ENCODE measurements at regions not wholly inside any gene's neighbourhood (a gene's known extent, or its start where the extent isn't known, plus 50 kb on each side); places are given as distances from the start of the nearest gene placed in this dataset.

GRCh38 chr16:82360024-82360783, 190.2 kb upstream of the MPHOSPH6 start:
- TF ChIP-seq CTCF (IDR thresholded peaks at IDR 0.05) (no peak), POLR2A (IDR thresholded peaks at IDR 0.05) (no peak)
